Neural cell (in vitro differentiated cells): ENCODE measurements at regions not wholly inside any gene's neighbourhood (a gene's known extent, or its start where the extent isn't known, plus 50 kb on each side); places are given as distances from the start of the nearest gene placed in this dataset.

Source experiments
- H2AFZ ChIP-seq: fragments of 200-600, 300-800 bp; sonication (generic), shearing (Covaris generic); 2 replicates; pipeline ENCODE4 v1.6.0; 2014; ENCODE audit warnings: low read depth, mild to moderate bottlenecking, antibody characterized with exemption, low read length, moderate library complexity
- H3F3A ChIP-seq: fragments of 200-600 bp; shearing (Covaris generic); 2 replicates; pipeline ENCODE4 v1.6.1; 2016; ENCODE audit warnings: mild to moderate bottlenecking, moderate library complexity, mixed read lengths, antibody characterized with exemption, low read length; ENCODE audit not compliant: insufficient read depth, poor library complexity, severe bottlenecking
- H3K27ac ChIP-seq: fragments of 200-600, 300-800 bp; sonication (generic), shearing (Covaris generic); 2 replicates; pipeline ENCODE4 v1.5.1; 2014; ENCODE audit warnings: mild to moderate bottlenecking, low read length, moderate library complexity
- H3K27me3 ChIP-seq: fragments of 300-800, 200-600 bp; sonication (generic), shearing (Covaris generic); 2 replicates; pipeline ENCODE4 v1.6.0; 2014; ENCODE audit warnings: mild to moderate bottlenecking, low read depth, low read length, moderate library complexity; ENCODE audit not compliant: insufficient read depth
- H3K36me3 ChIP-seq: fragments of 300-800, 200-600 bp; sonication (generic), shearing (Covaris generic); 2 replicates; pipeline ENCODE4 v1.5.1; 2014; ENCODE audit warnings: mild to moderate bottlenecking, antibody characterized with exemption, low read length, moderate library complexity; ENCODE audit not compliant: insufficient read depth
- H3K4me2 ChIP-seq: fragments of 300-800, 200-600 bp; sonication (generic), shearing (Covaris generic); 2 replicates; pipeline ENCODE4 v1.6.0; 2014; ENCODE audit warnings: mild to moderate bottlenecking, low read length
- H3K4me3 ChIP-seq: fragments of 300-800, 200-600 bp; sonication (generic), shearing (Covaris generic); 2 replicates; pipeline ENCODE4 v1.5.1; 2014; ENCODE audit warnings: mild to moderate bottlenecking, low read length, moderate library complexity
- H3K79me2 ChIP-seq: fragments of 200-600 bp; shearing (Covaris generic); replicated peaks from 2 replicates; pipeline ENCODE4 v1.6.0; 2014; ENCODE audit warnings: mild to moderate bottlenecking, low read length, moderate library complexity; ENCODE audit not compliant: insufficient read depth
- H3K9ac ChIP-seq: fragments of 300-800, 200-600 bp; sonication (generic), shearing (Covaris generic); 2 replicates; pipeline ENCODE4 v1.6.1; 2016; ENCODE audit warnings: mild to moderate bottlenecking, low read length, mixed read lengths
- H3K9me2 ChIP-seq: fragments of 200-600 bp; shearing (Covaris generic); 2 replicates; pipeline ENCODE4 v1.6.1; 2016; ENCODE audit warnings: mild to moderate bottlenecking, low read length, mixed read lengths; ENCODE audit not compliant: insufficient read depth
- H3K9me3 ChIP-seq: fragments of 200-600, 300-800 bp; sonication (generic), shearing (Covaris generic); 2 replicates; pipeline ENCODE4 v1.6.1; 2016; ENCODE audit warnings: mild to moderate bottlenecking, mixed run types, low read length, moderate library complexity, mixed read lengths
- H4K20me1 ChIP-seq: fragments of 200-600 bp; shearing (Covaris generic); 2 replicates; pipeline ENCODE4 v1.6.1; 2016; ENCODE audit warnings: mild to moderate bottlenecking, mixed run types; ENCODE audit not compliant: insufficient read depth
- EP300 ChIP-seq: fragments of 450-650 bp; conservative IDR thresholded peaks from 2 replicates; pipeline ENCODE4 v1.6.1; 2014; ENCODE audit warnings: antibody characterized with exemption, mild to moderate bottlenecking, moderate library complexity; ENCODE audit not compliant: poor library complexity, severe bottlenecking
- EZH2 ChIP-seq: fragments of 200-600, 300-800 bp; shearing (Covaris generic), sonication (generic); IDR thresholded peaks from 2 replicates; pipeline ENCODE4 v1.6.1; 2014; ENCODE audit warnings: antibody characterized with exemption, low read length, borderline replicate concordance, mild to moderate bottlenecking; ENCODE audit not compliant: insufficient read depth, poor library complexity, severe bottlenecking
- MXI1 ChIP-seq: fragments of 450-650 bp; conservative IDR thresholded peaks from 2 replicates; pipeline ENCODE4 v1.6.1; 2014; ENCODE audit warnings: antibody characterized with exemption, mild to moderate bottlenecking; ENCODE audit not compliant: poor library complexity, severe bottlenecking
- POLR2AphosphoS5 ChIP-seq: IDR thresholded peaks from 2 replicates; pipeline ENCODE4 v1.6.1; 2012
- RAD21 ChIP-seq: fragments of 450-650 bp; conservative IDR thresholded peaks from 2 replicates; pipeline ENCODE4 v1.6.1; 2014; ENCODE audit warnings: antibody characterized with exemption, mild to moderate bottlenecking, moderate library complexity
- SMC3 ChIP-seq: fragments of 450-650 bp; conservative IDR thresholded peaks from 2 replicates; pipeline ENCODE4 v1.6.1; 2014; ENCODE audit warnings: antibody characterized with exemption, mild to moderate bottlenecking, moderate library complexity; ENCODE audit not compliant: poor library complexity
- TAF1 ChIP-seq: IDR thresholded peaks from 2 replicates; pipeline ENCODE4 v1.6.1; 2012; ENCODE audit warnings: low read depth
- TF ChIP-seq, protein P1 (sequence below): fragments of 450-650 bp; IDR thresholded peaks from 2 replicates; pipeline ENCODE4 v1.5.1; 2014; ENCODE audit warnings: antibody characterized with exemption, mild to moderate bottlenecking, moderate library complexity; ENCODE audit not compliant: poor library complexity, severe bottlenecking
- TF ChIP-seq, protein P2 (sequence below): IDR thresholded peaks from 2 replicates; pipeline ENCODE4 v1.6.1; 2012; ENCODE audit warnings: borderline replicate concordance

DNA sequence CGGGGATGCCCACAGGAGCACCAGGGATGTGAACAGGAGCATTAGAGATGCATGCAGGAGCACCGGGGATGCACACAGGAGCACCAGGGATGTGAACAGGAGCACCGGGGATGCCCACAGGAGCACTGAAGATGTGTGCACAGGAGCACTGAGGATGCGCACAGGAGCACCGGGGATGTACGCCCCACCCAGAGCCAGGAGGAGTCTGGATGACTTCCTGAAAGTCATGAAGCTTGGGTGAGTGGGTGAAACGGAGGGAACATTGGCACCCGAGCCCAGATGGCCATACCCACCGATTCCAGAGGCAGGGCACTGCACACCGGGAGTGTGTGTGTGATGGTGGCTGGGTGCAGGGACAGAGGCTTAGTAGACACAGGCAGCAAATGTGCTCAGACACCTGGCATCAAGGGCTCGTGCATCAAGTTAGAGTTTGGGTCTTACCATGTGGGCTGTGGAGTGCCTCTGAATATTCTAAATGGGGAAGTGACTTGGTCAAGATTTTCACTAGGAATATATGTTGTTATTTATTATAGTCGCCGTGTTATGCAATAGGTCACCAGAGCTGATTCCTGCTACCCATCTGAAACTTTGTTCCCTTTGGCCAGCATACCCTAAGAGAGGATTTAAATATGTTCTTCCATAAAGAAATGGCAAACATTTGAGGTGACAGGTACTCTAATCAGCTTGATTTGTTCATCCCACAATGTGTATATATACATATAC lies 365.8 kb upstream of the MYT1L start:
- no peak overlapping the region for H3K4me2 ChIP-seq
- no peaks in the 10 kb centered on the region for H3F3A ChIP-seq
- H3K27ac ChIP-seq, result no peak overlapping the region
- no peaks in the 10 kb centered on the region for H4K20me1 ChIP-seq
- H3K36me3 ChIP-seq, result no peaks in the 10 kb centered on the region
- no peak overlapping the region for H3K9ac ChIP-seq
- no peaks in the 10 kb centered on the region for H3K9me2 ChIP-seq
- TF ChIP-seq, protein P1, sequence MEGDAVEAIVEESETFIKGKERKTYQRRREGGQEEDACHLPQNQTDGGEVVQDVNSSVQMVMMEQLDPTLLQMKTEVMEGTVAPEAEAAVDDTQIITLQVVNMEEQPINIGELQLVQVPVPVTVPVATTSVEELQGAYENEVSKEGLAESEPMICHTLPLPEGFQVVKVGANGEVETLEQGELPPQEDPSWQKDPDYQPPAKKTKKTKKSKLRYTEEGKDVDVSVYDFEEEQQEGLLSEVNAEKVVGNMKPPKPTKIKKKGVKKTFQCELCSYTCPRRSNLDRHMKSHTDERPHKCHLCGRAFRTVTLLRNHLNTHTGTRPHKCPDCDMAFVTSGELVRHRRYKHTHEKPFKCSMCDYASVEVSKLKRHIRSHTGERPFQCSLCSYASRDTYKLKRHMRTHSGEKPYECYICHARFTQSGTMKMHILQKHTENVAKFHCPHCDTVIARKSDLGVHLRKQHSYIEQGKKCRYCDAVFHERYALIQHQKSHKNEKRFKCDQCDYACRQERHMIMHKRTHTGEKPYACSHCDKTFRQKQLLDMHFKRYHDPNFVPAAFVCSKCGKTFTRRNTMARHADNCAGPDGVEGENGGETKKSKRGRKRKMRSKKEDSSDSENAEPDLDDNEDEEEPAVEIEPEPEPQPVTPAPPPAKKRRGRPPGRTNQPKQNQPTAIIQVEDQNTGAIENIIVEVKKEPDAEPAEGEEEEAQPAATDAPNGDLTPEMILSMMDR, result no peak
- TF ChIP-seq SMC3 (no peak), RAD21 (no peak), MXI1 (no peak), POLR2AphosphoS5 (no peak)
- H3K27me3 ChIP-seq, result no peaks in the 10 kb centered on the region
- H3K9me3 ChIP-seq, result no peaks in the 10 kb centered on the region
- H3K4me3 ChIP-seq, result no peak overlapping the region
- H3K79me2 ChIP-seq, result no peaks in the 10 kb centered on the region
- H2AFZ ChIP-seq, result no peak overlapping the region

- Histone ChIP-seq H2AFZ (no peak overlapping the region), H3K9me3 (no peaks in the 10 kb centered on the region), H3K27ac (no peak overlapping the region), H3K9ac (no peak overlapping the region), H3K79me2 (no peaks in the 10 kb centered on the region), H3F3A (no peaks in the 10 kb centered on the region), H3K27me3 (no peaks in the 10 kb centered on the region), H3K4me2 (no peak overlapping the region), H3K4me3 (no peak overlapping the region), H3K36me3 (no peaks in the 10 kb centered on the region), H3K9me2 (no peaks in the 10 kb centered on the region), H4K20me1 (no peaks in the 10 kb centered on the region)
- TF ChIP-seq, protein P2, sequence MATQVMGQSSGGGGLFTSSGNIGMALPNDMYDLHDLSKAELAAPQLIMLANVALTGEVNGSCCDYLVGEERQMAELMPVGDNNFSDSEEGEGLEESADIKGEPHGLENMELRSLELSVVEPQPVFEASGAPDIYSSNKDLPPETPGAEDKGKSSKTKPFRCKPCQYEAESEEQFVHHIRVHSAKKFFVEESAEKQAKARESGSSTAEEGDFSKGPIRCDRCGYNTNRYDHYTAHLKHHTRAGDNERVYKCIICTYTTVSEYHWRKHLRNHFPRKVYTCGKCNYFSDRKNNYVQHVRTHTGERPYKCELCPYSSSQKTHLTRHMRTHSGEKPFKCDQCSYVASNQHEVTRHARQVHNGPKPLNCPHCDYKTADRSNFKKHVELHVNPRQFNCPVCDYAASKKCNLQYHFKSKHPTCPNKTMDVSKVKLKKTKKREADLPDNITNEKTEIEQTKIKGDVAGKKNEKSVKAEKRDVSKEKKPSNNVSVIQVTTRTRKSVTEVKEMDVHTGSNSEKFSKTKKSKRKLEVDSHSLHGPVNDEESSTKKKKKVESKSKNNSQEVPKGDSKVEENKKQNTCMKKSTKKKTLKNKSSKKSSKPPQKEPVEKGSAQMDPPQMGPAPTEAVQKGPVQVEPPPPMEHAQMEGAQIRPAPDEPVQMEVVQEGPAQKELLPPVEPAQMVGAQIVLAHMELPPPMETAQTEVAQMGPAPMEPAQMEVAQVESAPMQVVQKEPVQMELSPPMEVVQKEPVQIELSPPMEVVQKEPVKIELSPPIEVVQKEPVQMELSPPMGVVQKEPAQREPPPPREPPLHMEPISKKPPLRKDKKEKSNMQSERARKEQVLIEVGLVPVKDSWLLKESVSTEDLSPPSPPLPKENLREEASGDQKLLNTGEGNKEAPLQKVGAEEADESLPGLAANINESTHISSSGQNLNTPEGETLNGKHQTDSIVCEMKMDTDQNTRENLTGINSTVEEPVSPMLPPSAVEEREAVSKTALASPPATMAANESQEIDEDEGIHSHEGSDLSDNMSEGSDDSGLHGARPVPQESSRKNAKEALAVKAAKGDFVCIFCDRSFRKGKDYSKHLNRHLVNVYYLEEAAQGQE, result no peak
- TF ChIP-seq POLR2AphosphoS5 (no peak), TAF1 (no peak), EP300 (no peak), EZH2 (no peak), SMC3 (no peak), RAD21 (no peak), MXI1 (no peak)
- TF ChIP-seq, protein P1, result no peak
Observed at GRCh38 chr2:2696325-2696724, 365.2 kb upstream of the MYT1L start.
